GM23338 (cell line): ENCODE measurements at regions not wholly inside any gene's neighbourhood (a gene's known extent, or its start where the extent isn't known, plus 50 kb on each side); places are given as distances from the start of the nearest gene placed in this dataset.

Experiments used
- ATAC-seq: fragments of 200-7000 bp; cut with Tn5 transposase; 3 replicates; pipeline ENCODE4 v1.9.1; 2020
- DNase-seq: peaks from one replicate; pipeline ENCODE4 v3.0.0-alpha.2; 2015; ENCODE audit warnings: low spot score
- H2AFZ ChIP-seq: fragments of 200-600 bp; sonication (generic); 2 replicates; pipeline ENCODE4 v1.8.0; 2016; ENCODE audit warnings: antibody characterized with exemption, mild to moderate bottlenecking, moderate library complexity
- H3F3A ChIP-seq: fragments of 200-600 bp; sonication (generic); replicated peaks from 2 replicates; pipeline ENCODE4 v1.8.0; 2017; ENCODE audit warnings: antibody characterized with exemption, mixed run types, low read depth
- H3K27ac ChIP-seq: fragments of 200-600 bp; sonication (generic); 2 replicates; pipeline ENCODE4 v1.6.1; 2016; ENCODE audit warnings: low read depth
- H3K27me3 ChIP-seq: fragments of 200-600 bp; sonication (generic); 2 replicates; pipeline ENCODE4 v1.8.0; 2016; ENCODE audit warnings: mild to moderate bottlenecking, mixed run types, moderate library complexity; ENCODE audit not compliant: insufficient read depth
- H3K36me3 ChIP-seq: fragments of 200-600 bp; sonication (generic); 2 replicates; pipeline ENCODE4 v1.8.0; 2016; ENCODE audit warnings: mild to moderate bottlenecking; ENCODE audit not compliant: insufficient read depth
- H3K4me1 ChIP-seq: fragments of 200-600 bp; sonication (generic); 2 replicates; pipeline ENCODE4 v1.8.0; 2016; ENCODE audit warnings: mild to moderate bottlenecking, moderate library complexity; ENCODE audit not compliant: insufficient read depth
- H3K4me2 ChIP-seq: fragments of 200-600 bp; sonication (generic); 2 replicates; pipeline ENCODE4 v1.7.1; 2017; ENCODE audit warnings: mixed run types
- H3K4me3 ChIP-seq: fragments of 200-600 bp; sonication (generic); 2 replicates; pipeline ENCODE4 v1.6.1; 2016; ENCODE audit warnings: mixed run types
- H3K79me2 ChIP-seq: fragments of 200-600 bp; sonication (generic); replicated peaks from 2 replicates; pipeline ENCODE4 v1.8.0; 2017; ENCODE audit warnings: mild to moderate bottlenecking; ENCODE audit not compliant: insufficient read depth
- H3K9me2 ChIP-seq: fragments of 200-600 bp; sonication (generic); 2 replicates; pipeline ENCODE4 v1.8.0; 2017; ENCODE audit not compliant: insufficient read depth
- H4K20me1 ChIP-seq: fragments of 200-600 bp; sonication (generic); replicated peaks from 2 replicates; pipeline ENCODE4 v1.8.0; 2017; ENCODE audit warnings: mild to moderate bottlenecking; ENCODE audit not compliant: insufficient read depth
- H3K27ac Mint-ChIP-seq: 2 replicates; pipeline ENCODE4 v1.8.0; 2020; ENCODE audit warnings: inconsistent platforms, mild to moderate bottlenecking, moderate library complexity, mixed read lengths
- H3K27me3 Mint-ChIP-seq: 3 replicates; pipeline ENCODE4 v1.8.0; 2022; ENCODE audit warnings: low read depth, mild to moderate bottlenecking, moderate library complexity, mixed read lengths, inconsistent platforms; ENCODE audit not compliant: insufficient read depth, poor library complexity
- H3K36me3 Mint-ChIP-seq: 3 replicates; pipeline ENCODE4 v1.8.0; 2021; ENCODE audit warnings: low read depth, mild to moderate bottlenecking, inconsistent platforms, moderate library complexity, mixed read lengths
- H3K4me1 Mint-ChIP-seq: 3 replicates; pipeline ENCODE4 v1.8.0; 2020; ENCODE audit warnings: mild to moderate bottlenecking, inconsistent platforms, mixed read lengths
- H3K4me3 Mint-ChIP-seq: 3 replicates; pipeline ENCODE4 v1.8.0; 2021; ENCODE audit warnings: moderate library complexity, mild to moderate bottlenecking, inconsistent platforms, mixed read lengths
- H3K9me3 Mint-ChIP-seq: 3 replicates; pipeline ENCODE4 v1.8.0; 2020; ENCODE audit warnings: moderate library complexity, mild to moderate bottlenecking, inconsistent platforms, mixed read lengths
- CREB1 ChIP-seq: fragments of 250-450 bp; sonication (Bioruptor Pico); IDR thresholded peaks from 2 replicates; pipeline ENCODE4 v1.5.0; 2020; ENCODE audit warnings: low read depth, mild to moderate bottlenecking, moderate library complexity
- CTCF ChIP-seq, 2 experiments: fragments of 200-600 bp in 1 of 2; sonication (generic) in 1 of 2; conservative IDR thresholded peaks; 2 replicates each; pipeline versions ENCODE4 v1.5.1 to v1.6.1; 2016 to 2017; ENCODE audit warnings: antibody characterized with exemption in 2 of 2, low read depth in 2 of 2, mild to moderate bottlenecking in 2 of 2, moderate library complexity in 1 of 2
- EZH2 ChIP-seq: fragments of 200-600 bp; sonication (generic); IDR thresholded peaks from one replicate; pipeline ENCODE4 v1.8.0; 2017; ENCODE audit warnings: antibody characterized with exemption, mild to moderate bottlenecking, low read depth; ENCODE audit not compliant: unreplicated experiment
- EZH2phosphoT487 ChIP-seq: fragments of 200-600 bp; sonication (generic); IDR thresholded peaks from one replicate; pipeline ENCODE4 v1.8.1; 2018; ENCODE audit warnings: antibody characterized with exemption; ENCODE audit not compliant: unreplicated experiment
- JUNB ChIP-seq: IDR thresholded peaks from one replicate; pipeline ENCODE4 v1.6.1; 2016; ENCODE audit warnings: antibody characterized with exemption; ENCODE audit not compliant: unreplicated experiment
- POLR2AphosphoS5 ChIP-seq: IDR thresholded peaks from 2 replicates; pipeline ENCODE4 v1.6.1; 2016; ENCODE audit warnings: antibody characterized with exemption, low read depth
- TF ChIP-seq, protein P1 (sequence below): IDR thresholded peaks from one replicate; pipeline ENCODE4 v1.6.1; 2018; ENCODE audit warnings: antibody characterized with exemption; ENCODE audit not compliant: unreplicated experiment

- no peaks in the 10 kb centered on the region for H4K20me1 ChIP-seq
Observed at GRCh38 chr5:24904981-24905517, 260.3 kb upstream of the CDH10 start.

DNA sequence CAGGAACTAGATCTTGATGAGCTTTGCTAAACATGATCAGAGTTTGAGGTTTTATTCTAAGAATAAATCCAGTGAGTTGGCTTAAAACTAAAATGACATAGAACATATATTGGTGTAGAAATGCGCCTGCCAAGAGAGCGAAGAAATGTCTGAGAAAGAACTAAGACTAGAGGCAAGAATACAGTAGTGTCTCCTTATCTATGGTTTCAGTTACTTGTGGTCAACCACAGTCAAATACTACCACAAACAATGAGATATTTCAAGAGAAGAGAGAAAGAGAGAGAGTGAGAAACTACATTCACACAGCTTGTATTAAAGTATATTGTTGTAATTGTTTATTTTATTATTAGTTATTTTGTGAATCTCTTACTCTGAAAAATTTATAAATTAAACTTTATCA, 254.4 kb upstream of the CDH10 start:
- Mint-ChIP-seq H3K36me3 (no peaks in the 10 kb centered on the region), H3K27ac (no peak overlapping the region), H3K27me3 (no peaks in the 10 kb centered on the region), H3K4me3 (no peak overlapping the region), H3K9me3 (no peaks in the 10 kb centered on the region), H3K4me1 (no peaks in the 10 kb centered on the region)
- Histone ChIP-seq H3K36me3 (no peaks in the 10 kb centered on the region), H3K79me2 (no peaks in the 10 kb centered on the region), H3K4me3 (no peak overlapping the region), H3K9me2 (0 out of 2 replicates have a peak, but pooled peaks cover 4% of the 10 kb centered on the region), H3K27ac (no peak overlapping the region), H3K4me2 (no peak overlapping the region), H4K20me1 (no peaks in the 10 kb centered on the region), H3F3A (no peaks in the 10 kb centered on the region), H3K4me1 (no peaks in the 10 kb centered on the region), H3K27me3 (no peaks in the 10 kb centered on the region), H2AFZ (no peak overlapping the region)
- TF ChIP-seq CREB1 (no peak), POLR2AphosphoS5 (no peak)
- DNase-seq (no peak), ATAC-seq (no peak)

More at GRCh38 chr5:24904981-24905517, 260.3 kb upstream of the CDH10 start:
- ATAC-seq (no peak), DNase-seq (no peak)
- Histone ChIP-seq H3F3A (no peaks in the 10 kb centered on the region), H3K36me3 (no peaks in the 10 kb centered on the region), H3K4me1 (no peaks in the 10 kb centered on the region), H2AFZ (no peak overlapping the region; the same call in 1 of the 2 replicates), H3K9me2 (no peaks in the 10 kb centered on the region), H3K27ac (no peak overlapping the region), H3K4me3 (no peak overlapping the region), H3K79me2 (no peaks in the 10 kb centered on the region), H3K4me2 (no peak overlapping the region), H3K27me3 (no peaks in the 10 kb centered on the region)
- no peak for TF ChIP-seq CTCF (conservative IDR thresholded peaks at IDR 0.05; ENCODE audit: low read depth in 2 of 2)
- TF ChIP-seq JUNB = no peak
- no peak for TF ChIP-seq EZH2phosphoT487
- TF ChIP-seq EZH2 = no peak
- TF ChIP-seq, protein P1, sequence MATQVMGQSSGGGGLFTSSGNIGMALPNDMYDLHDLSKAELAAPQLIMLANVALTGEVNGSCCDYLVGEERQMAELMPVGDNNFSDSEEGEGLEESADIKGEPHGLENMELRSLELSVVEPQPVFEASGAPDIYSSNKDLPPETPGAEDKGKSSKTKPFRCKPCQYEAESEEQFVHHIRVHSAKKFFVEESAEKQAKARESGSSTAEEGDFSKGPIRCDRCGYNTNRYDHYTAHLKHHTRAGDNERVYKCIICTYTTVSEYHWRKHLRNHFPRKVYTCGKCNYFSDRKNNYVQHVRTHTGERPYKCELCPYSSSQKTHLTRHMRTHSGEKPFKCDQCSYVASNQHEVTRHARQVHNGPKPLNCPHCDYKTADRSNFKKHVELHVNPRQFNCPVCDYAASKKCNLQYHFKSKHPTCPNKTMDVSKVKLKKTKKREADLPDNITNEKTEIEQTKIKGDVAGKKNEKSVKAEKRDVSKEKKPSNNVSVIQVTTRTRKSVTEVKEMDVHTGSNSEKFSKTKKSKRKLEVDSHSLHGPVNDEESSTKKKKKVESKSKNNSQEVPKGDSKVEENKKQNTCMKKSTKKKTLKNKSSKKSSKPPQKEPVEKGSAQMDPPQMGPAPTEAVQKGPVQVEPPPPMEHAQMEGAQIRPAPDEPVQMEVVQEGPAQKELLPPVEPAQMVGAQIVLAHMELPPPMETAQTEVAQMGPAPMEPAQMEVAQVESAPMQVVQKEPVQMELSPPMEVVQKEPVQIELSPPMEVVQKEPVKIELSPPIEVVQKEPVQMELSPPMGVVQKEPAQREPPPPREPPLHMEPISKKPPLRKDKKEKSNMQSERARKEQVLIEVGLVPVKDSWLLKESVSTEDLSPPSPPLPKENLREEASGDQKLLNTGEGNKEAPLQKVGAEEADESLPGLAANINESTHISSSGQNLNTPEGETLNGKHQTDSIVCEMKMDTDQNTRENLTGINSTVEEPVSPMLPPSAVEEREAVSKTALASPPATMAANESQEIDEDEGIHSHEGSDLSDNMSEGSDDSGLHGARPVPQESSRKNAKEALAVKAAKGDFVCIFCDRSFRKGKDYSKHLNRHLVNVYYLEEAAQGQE = no peak
- Mint-ChIP-seq H3K4me3 (no peak overlapping the region), H3K4me1 (peaks cover 3% of the 10 kb centered on the region; the same call in 1 of the 3 replicates), H3K36me3 (no peaks in the 10 kb centered on the region), H3K27ac (no peak overlapping the region), H3K27me3 (no peaks in the 10 kb centered on the region), H3K9me3 (no peaks in the 10 kb centered on the region)
